ENCODE measurements at regions not wholly inside any gene's neighbourhood (a gene's known extent, or its start where the extent isn't known, plus 50 kb on each side); places are given as distances from the start of the nearest gene placed in this dataset.

GRCh38 chr22:26823966-26824365 is 166.6 kb downstream of the MIAT start:
- TF ChIP-seq CTCF (IDR thresholded peaks at IDR 0.05; ENCODE audit: low read length): no peak
- no peak for TF ChIP-seq EZH2 (optimal IDR thresholded peaks at IDR 0.05; ENCODE audit: low read depth, low read length)
- TF ChIP-seq EZH2phosphoT487 (IDR thresholded peaks at IDR 0.05; ENCODE audit: low read length): no peak

Measured in MM.1S (cell line).